AG04450 (cell line): ENCODE measurements at regions not wholly inside any gene's neighbourhood (a gene's known extent, or its start where the extent isn't known, plus 50 kb on each side); places are given as distances from the start of the nearest gene placed in this dataset.

Source experiments
- CTCF ChIA-PET: fragments of 300-600, 350-600 bp; formaldehyde crosslinking; extraction: SDS; loops from one replicate; lab custom pipeline; 2022; ENCODE audit warnings: antibody characterized with exemption, inconsistent platforms; lab: Charles Lee
- POLR2A ChIA-PET: fragments of 350-600 bp; formaldehyde crosslinking; extraction: SDS; loops from one replicate; lab custom pipeline; 2021; ENCODE audit warnings: antibody characterized with exemption, inconsistent platforms; lab: Yijun Ruan, JAX
- DNase-seq: peaks from one replicate; pipeline ENCODE4 v3.0.0-alpha.2; 2011; ENCODE audit warnings: low read depth, low spot score
- H3K27ac ChIP-seq: one replicate; pipeline ENCODE4 v1.5.1; 2012; ENCODE audit warnings: low read depth, low read length, control low read depth
- H3K27me3 ChIP-seq: one replicate; pipeline ENCODE4 v1.6.0; 2012; ENCODE audit warnings: low read length; ENCODE audit not compliant: control insufficient read depth, insufficient read depth
- H3K4me3 ChIP-seq: 2 replicates; pipeline ENCODE4 v1.5.1; 2011; ENCODE audit warnings: mild to moderate bottlenecking, low read depth, low read length, control low read depth
- H3K9me3 ChIP-seq: 2 replicates; pipeline ENCODE4 v1.5.1; 2012; ENCODE audit warnings: low read length; ENCODE audit not compliant: control insufficient read depth, insufficient read depth
- CTCF ChIP-seq: IDR thresholded peaks from 2 replicates; pipeline ENCODE4 v1.5.1; 2011; ENCODE audit warnings: low read depth, low read length, control low read depth, inconsistent platforms

DNA sequence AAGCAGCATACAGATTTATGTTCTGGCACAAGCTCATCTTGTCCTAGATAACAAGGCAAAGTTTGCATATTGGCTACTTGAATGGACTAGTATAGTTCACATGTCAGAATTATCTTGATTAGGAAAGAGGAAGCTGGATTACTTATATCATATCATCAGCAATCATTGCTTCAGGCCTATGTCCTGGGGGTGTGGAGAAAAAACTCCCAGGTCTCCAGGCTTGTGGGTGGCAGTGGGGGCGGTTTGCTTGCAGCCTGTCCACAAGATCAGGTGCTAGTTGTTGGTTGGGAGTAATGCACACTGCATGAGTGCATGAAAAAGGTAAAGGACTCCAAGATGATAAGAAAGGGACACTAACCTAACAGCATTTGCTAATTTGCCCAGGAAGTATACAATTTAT lies 326.4 kb upstream of the PDE4D start:
- no peak for TF ChIP-seq CTCF
- CTCF ChIA-PET = interaction anchor here (0.6 kb wide), 1 partner anchor 309 kb away, joined by 3 read pairs; no protein-coding TSS in a partner anchor
- Histone ChIP-seq H3K27me3 (no peaks in the 10 kb centered on the region), H3K9me3 (no peaks in the 10 kb centered on the region), H3K27ac (no peak overlapping the region), H3K4me3 (no peak overlapping the region)
- no peak for DNase-seq
- POLR2A ChIA-PET = no interaction called here

- POLR2A ChIA-PET = no interaction called here
- no peak overlapping the region for H3K27ac ChIP-seq
- no peaks in the 10 kb centered on the region for H3K27me3 ChIP-seq
- CTCF ChIA-PET = interaction anchor here (0.6 kb wide), 1 partner anchor 14 kb away, joined by 3 read pairs; no protein-coding TSS in a partner anchor
- H3K4me3 ChIP-seq = no peak overlapping the region
- no peak for DNase-seq
- TF ChIP-seq CTCF = no peak
- peaks cover 3% of the 10 kb centered on the region; the same call in 1 of the 2 replicates for H3K9me3 ChIP-seq
Measured at GRCh38 chr5:60210810-60211209, 317.3 kb upstream of the PDE4D start.

- Histone ChIP-seq H3K27me3 (no peaks in the 10 kb centered on the region), H3K27ac (no peak overlapping the region), H3K4me3 (no peak overlapping the region), H3K9me3 (peaks cover 3% of the 10 kb centered on the region; the same call in 1 of the 2 replicates)
- TF ChIP-seq CTCF = no peak
- no peak for DNase-seq
- ChIA-PET POLR2A (no interaction called here), CTCF (no interaction called here)
Measured at GRCh38 chr5:60209146-60209840, 315.8 kb upstream of the PDE4D start.

DNA sequence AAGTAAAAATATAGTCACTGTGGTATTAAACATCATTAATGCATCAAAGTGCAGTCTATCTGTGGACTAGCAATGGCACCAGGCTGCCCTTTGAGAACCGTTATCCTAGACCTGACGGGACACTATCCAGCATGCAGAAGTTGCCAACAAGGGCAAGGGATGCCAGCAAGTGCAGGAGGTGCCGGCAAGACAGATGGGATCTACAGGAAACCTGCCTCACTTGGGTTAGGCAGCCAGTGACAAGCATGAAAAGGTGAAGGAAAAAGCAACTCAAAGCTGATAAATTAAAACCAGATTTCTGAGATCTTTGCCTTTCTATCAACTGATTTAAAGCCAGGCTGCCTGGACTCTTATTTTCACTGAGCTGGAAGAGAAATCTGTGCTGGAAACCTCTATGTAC lies 315.2 kb upstream of the PDE4D start:
- H3K4me3 ChIP-seq = no peak overlapping the region
- no peaks in the 10 kb centered on the region for H3K27me3 ChIP-seq
- ChIA-PET POLR2A (no interaction called here), CTCF (no interaction called here)
- peaks cover 3% of the 10 kb centered on the region; the same call in 1 of the 2 replicates for H3K9me3 ChIP-seq
- no peak for TF ChIP-seq CTCF
- no peak overlapping the region for H3K27ac ChIP-seq
- DNase-seq = no peak

GRCh38 chr5:60207040-60207439 lies 313.5 kb upstream of the PDE4D start:
- ChIA-PET CTCF (no interaction called here), POLR2A (no interaction called here)
- peaks cover 3% of the 10 kb centered on the region; the same call in 1 of the 2 replicates for H3K9me3 ChIP-seq
- DNase-seq = no peak
- no peak for TF ChIP-seq CTCF
- no peaks in the 10 kb centered on the region for H3K27me3 ChIP-seq
- no peak overlapping the region for H3K27ac ChIP-seq
- no peak overlapping the region for H3K4me3 ChIP-seq
